OCI-LY7 (cell line): ENCODE measurements at regions not wholly inside any gene's neighbourhood (a gene's known extent, or its start where the extent isn't known, plus 50 kb on each side); places are given as distances from the start of the nearest gene placed in this dataset.

Experiments used
- BruUV-seq: library from RNA; stranded (reverse); fragments of 400-500 nt; replicated peaks from 2 replicates; lab custom pipeline; 2021; lab: Mats Ljungman, UMichigan
- CTCF ChIA-PET: fragments of 300-600 bp; sonication (Branson Sonifier 250); formaldehyde crosslinking; loops from one replicate; lab custom pipeline; 2022; ENCODE audit warnings: antibody characterized with exemption; ENCODE audit not compliant: unreplicated experiment; lab: Charles Lee
- POLR2A ChIA-PET: fragments of 300-600 bp; sonication (Branson Sonifier 250); formaldehyde crosslinking; loops from one replicate; lab custom pipeline; 2022; ENCODE audit warnings: antibody characterized with exemption; lab: Charles Lee
- DNase-seq: peaks from one replicate; pipeline ENCODE4 v3.0.0-alpha.2; 2015; ENCODE audit warnings: low spot score
- H2AFZ ChIP-seq: fragments of 200-600 bp; sonication (generic), shearing (Covaris generic); 2 replicates; pipeline ENCODE4 v1.6.1; 2014; ENCODE audit warnings: mild to moderate bottlenecking, antibody characterized with exemption, low read length, moderate library complexity
- H3K27ac ChIP-seq: fragments of 200-600 bp; sonication (generic); 2 replicates; pipeline ENCODE4 v1.5.1; 2014; ENCODE audit warnings: mixed run types, low read depth, mild to moderate bottlenecking, moderate library complexity, low read length, inconsistent platforms; ENCODE audit not compliant: poor library complexity, severe bottlenecking
- H3K36me3 ChIP-seq: fragments of 200-600 bp; sonication (generic); 2 replicates; pipeline ENCODE4 v1.6.1; 2014; ENCODE audit warnings: mild to moderate bottlenecking, antibody characterized with exemption, low read length, moderate library complexity, mixed read lengths; ENCODE audit not compliant: insufficient read depth
- H3K4me1 ChIP-seq: fragments of 200-600 bp; sonication (generic); 2 replicates; pipeline ENCODE4 v1.5.1; 2014; ENCODE audit warnings: mild to moderate bottlenecking, low read length; ENCODE audit not compliant: insufficient read depth, poor library complexity, severe bottlenecking
- H3K4me2 ChIP-seq: fragments of 200-600 bp; sonication (generic); 2 replicates; pipeline ENCODE4 v1.6.1; 2014; ENCODE audit warnings: mild to moderate bottlenecking, low read length
- H3K4me3 ChIP-seq: fragments of 200-600 bp; sonication (generic); 2 replicates; pipeline ENCODE4 v1.5.1; 2014; ENCODE audit warnings: mild to moderate bottlenecking, low read depth, low read length; ENCODE audit not compliant: poor library complexity, severe bottlenecking
- H3K79me2 ChIP-seq: fragments of 200-600 bp; sonication (generic); 2 replicates; pipeline ENCODE4 v1.6.1; 2016; ENCODE audit warnings: low read depth, mild to moderate bottlenecking, low read length, moderate library complexity, mixed read lengths; ENCODE audit not compliant: insufficient read depth
- H3K9me2 ChIP-seq: fragments of 200-600 bp; sonication (generic); 2 replicates; pipeline ENCODE4 v1.6.1; 2016; ENCODE audit warnings: mild to moderate bottlenecking, low read length, mixed read lengths; ENCODE audit not compliant: insufficient read depth
- H3K9me3 ChIP-seq: fragments of 200-600 bp; sonication (generic); 2 replicates; pipeline ENCODE4 v1.6.1; 2014; ENCODE audit warnings: mild to moderate bottlenecking, mixed run types, low read length, mixed read lengths
- H4K20me1 ChIP-seq: fragments of 200-600 bp; sonication (generic); 2 replicates; pipeline ENCODE4 v1.6.1; 2014; ENCODE audit warnings: mild to moderate bottlenecking, antibody characterized with exemption, low read length, moderate library complexity, mixed read lengths; ENCODE audit not compliant: insufficient read depth
- EZH2phosphoT487 ChIP-seq: fragments of 200-600 bp; sonication (generic); IDR thresholded peaks from 2 replicates; pipeline ENCODE4 v1.6.1; 2018; ENCODE audit warnings: low read depth, borderline replicate concordance, mild to moderate bottlenecking, mixed run types, antibody characterized with exemption, low read length, moderate library complexity, mixed read lengths
- intact Hi-C: fragments of 100-400 bp; cut with micrococcal nuclease; formaldehyde crosslinking; loops from one replicate; pipeline ENCODE4 v1.10.0; 2022; ENCODE audit not compliant: unreplicated experiment
- TF ChIP-seq, protein P1 (sequence below): fragments of 200-600 bp; sonication (generic); conservative IDR thresholded peaks from 2 replicates; pipeline ENCODE4 v1.5.1; 2014; ENCODE audit warnings: mild to moderate bottlenecking, antibody characterized with exemption, low read length, moderate library complexity, mixed read lengths

DNA sequence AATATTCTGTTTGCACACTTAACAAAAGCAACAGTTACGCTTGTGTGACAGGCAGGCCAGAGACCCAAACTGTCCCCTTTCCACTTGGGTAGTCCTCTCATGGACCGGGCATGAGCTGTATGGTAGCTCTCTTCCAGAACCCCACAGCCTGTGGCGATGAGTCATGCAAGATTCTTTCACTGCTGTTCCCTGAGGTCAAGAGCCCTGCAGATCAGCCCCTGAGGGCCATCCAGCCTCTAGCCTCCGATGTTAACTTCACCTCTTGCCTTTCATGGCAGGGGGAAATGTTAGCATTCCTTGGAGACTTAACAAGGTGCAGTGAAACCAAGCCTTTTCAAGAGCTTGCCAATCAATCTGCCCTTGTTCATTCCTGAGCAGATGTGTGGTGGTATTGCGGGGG, 63.2 kb upstream of the DEUP1 start:
- no peak overlapping the region for H3K4me2 ChIP-seq
- no peak overlapping the region for H3K4me3 ChIP-seq
- no peak overlapping the region for H2AFZ ChIP-seq
- no peaks in the 10 kb centered on the region for H3K9me3 ChIP-seq
- no peak for TF ChIP-seq EZH2phosphoT487
- TF ChIP-seq, protein P1, sequence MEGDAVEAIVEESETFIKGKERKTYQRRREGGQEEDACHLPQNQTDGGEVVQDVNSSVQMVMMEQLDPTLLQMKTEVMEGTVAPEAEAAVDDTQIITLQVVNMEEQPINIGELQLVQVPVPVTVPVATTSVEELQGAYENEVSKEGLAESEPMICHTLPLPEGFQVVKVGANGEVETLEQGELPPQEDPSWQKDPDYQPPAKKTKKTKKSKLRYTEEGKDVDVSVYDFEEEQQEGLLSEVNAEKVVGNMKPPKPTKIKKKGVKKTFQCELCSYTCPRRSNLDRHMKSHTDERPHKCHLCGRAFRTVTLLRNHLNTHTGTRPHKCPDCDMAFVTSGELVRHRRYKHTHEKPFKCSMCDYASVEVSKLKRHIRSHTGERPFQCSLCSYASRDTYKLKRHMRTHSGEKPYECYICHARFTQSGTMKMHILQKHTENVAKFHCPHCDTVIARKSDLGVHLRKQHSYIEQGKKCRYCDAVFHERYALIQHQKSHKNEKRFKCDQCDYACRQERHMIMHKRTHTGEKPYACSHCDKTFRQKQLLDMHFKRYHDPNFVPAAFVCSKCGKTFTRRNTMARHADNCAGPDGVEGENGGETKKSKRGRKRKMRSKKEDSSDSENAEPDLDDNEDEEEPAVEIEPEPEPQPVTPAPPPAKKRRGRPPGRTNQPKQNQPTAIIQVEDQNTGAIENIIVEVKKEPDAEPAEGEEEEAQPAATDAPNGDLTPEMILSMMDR = no peak
- CTCF ChIA-PET = no interaction called here
- H3K27ac ChIP-seq = no peak overlapping the region
- intact Hi-C loops = no loop called here
- H3K9me2 ChIP-seq = no peaks in the 10 kb centered on the region
- DNase-seq = no peak
- POLR2A ChIA-PET = no interaction called here
- no peaks in the 10 kb centered on the region for H3K36me3 ChIP-seq
- no TSS peak for BruUV-seq
- no peaks in the 10 kb centered on the region for H3K4me1 ChIP-seq
- H4K20me1 ChIP-seq = no peaks in the 10 kb centered on the region
- H3K79me2 ChIP-seq = no peaks in the 10 kb centered on the region

DNA sequence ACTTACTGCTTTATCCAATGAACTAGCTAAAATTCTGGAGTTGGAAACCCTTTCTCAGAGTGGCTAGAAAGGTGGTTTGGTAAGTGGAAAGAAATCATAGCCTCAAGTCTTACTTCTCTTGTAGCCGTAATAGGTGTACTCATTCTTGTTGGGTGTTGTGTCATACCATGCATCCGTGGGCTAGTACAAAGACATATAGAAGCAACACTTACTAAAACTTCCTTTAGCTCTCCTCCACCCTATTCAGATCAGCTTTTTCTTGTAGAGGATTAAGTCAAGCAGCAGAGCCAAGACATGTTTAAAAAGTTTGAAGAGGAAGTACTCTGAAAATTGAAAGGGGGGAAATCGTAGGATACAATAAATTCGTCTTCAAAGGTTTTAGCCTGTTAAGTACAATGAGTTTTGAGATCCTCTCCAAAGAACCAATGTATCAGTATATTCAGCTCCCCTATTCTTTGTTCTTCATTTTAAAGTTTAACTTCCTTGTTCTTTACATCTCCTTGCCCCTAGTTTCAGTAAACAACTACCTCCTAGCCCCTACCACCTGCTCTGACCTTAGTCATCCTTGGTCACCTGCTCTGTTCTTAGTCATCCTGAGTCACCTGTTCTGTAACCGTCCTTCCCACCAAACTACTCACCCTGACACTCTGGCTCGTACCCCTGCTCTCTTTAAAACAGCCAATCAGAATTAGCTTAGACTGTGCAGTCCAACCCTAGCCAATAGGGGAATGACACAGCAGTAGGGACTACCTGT, 62.1 kb upstream of the DEUP1 start:
- no peaks in the 10 kb centered on the region for H3K79me2 ChIP-seq
- no peaks in the 10 kb centered on the region for H3K9me3 ChIP-seq
- TF ChIP-seq EZH2phosphoT487 = no peak
- TF ChIP-seq, protein P1 = no peak
- H3K9me2 ChIP-seq = no peaks in the 10 kb centered on the region
- ChIA-PET POLR2A (interaction anchor here (0.6 kb wide), 1 partner anchor 108 kb away, joined by 3 read pairs; no protein-coding TSS in a partner anchor), CTCF (no interaction called here)
- H3K36me3 ChIP-seq = no peaks in the 10 kb centered on the region
- DNase-seq = no peak
- BruUV-seq = no TSS peak
- no peaks in the 10 kb centered on the region for H3K4me1 ChIP-seq
- no peak overlapping the region for H3K4me3 ChIP-seq
- H4K20me1 ChIP-seq = no peaks in the 10 kb centered on the region
- intact Hi-C loops = no loop called here
- no peak overlapping the region for H3K4me2 ChIP-seq
- no peak overlapping the region for H3K27ac ChIP-seq
- no peak overlapping the region for H2AFZ ChIP-seq

DNA sequence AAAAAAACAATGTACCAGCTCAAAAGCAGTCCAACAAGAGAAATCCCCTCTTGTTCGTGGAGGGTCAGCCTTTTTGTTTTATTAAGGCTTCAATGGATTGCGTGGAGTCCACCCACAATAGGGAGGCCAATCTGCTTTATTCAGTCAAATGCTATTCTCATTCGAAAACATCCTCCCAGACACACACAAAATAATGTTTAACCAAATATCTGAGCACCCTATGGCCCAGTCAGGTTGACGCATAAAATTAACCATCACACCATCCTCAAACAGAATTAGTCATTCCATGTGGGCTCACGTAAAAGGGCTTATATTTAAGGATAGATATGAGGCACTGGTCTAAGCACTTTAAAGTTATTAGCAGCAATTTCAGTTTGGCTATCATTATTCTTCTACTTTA, 58.9 kb upstream of the DEUP1 start:
- TF ChIP-seq, protein P1 = no peak
- TF ChIP-seq EZH2phosphoT487 = no peak
- ChIA-PET CTCF (interaction anchor here (0.6 kb wide), 1 partner anchor 226 kb away, joined by 3 read pairs; no protein-coding TSS in a partner anchor), POLR2A (interaction anchor here (0.6 to 0.7 kb wide), 2 partner anchors 119 to 196 kb away, joined by 3 to 4 read pairs; no protein-coding TSS in a partner anchor)
- no TSS peak for BruUV-seq
- no peak overlapping the region for H3K4me2 ChIP-seq
- no peaks in the 10 kb centered on the region for H3K9me2 ChIP-seq
- no peaks in the 10 kb centered on the region for H4K20me1 ChIP-seq
- H3K27ac ChIP-seq = no peak overlapping the region
- H3K4me1 ChIP-seq = no peaks in the 10 kb centered on the region
- H2AFZ ChIP-seq = no peak overlapping the region
- no peaks in the 10 kb centered on the region for H3K36me3 ChIP-seq
- H3K4me3 ChIP-seq = no peak overlapping the region
- intact Hi-C loops = no loop called here
- no peaks in the 10 kb centered on the region for H3K9me3 ChIP-seq
- H3K79me2 ChIP-seq = no peaks in the 10 kb centered on the region
- DNase-seq = no peak
